HL-60 (cell line): ENCODE measurements at regions not wholly inside any gene's neighbourhood (a gene's known extent, or its start where the extent isn't known, plus 50 kb on each side); places are given as distances from the start of the nearest gene placed in this dataset.

Source experiments
- DNase-seq, 2 experiments: peaks; one replicate each; pipeline ENCODE4 v3.0.0-alpha.2; 2010 to 2020; ENCODE audit warnings: low read depth in 1 of 2, low spot score in 1 of 2
- H3K27ac ChIP-seq: fragments of 250-450 bp; sonication (Bioruptor Pico); replicated peaks from 2 replicates; pipeline ENCODE4 v1.5.1; 2020; ENCODE audit warnings: mild to moderate bottlenecking, moderate library complexity
- H3K27me3 ChIP-seq: fragments of 250-450 bp; sonication (Bioruptor Pico); 2 replicates; pipeline ENCODE4 v1.5.1; 2021; ENCODE audit warnings: mild to moderate bottlenecking, moderate library complexity; ENCODE audit not compliant: insufficient read depth, poor library complexity, severe bottlenecking
- H3K4me3 ChIP-seq: replicated peaks from 2 replicates; pipeline ENCODE4 v1.5.1; 2011; ENCODE audit warnings: mild to moderate bottlenecking, control low read depth, low read length; ENCODE audit not compliant: insufficient read depth
- GABPA ChIP-seq: IDR thresholded peaks from 2 replicates; pipeline ENCODE4 v1.6.1; 2012; ENCODE audit warnings: low read depth
- POLR2AphosphoS5 ChIP-seq: IDR thresholded peaks from 2 replicates; pipeline ENCODE4 v1.6.1; 2012; ENCODE audit warnings: low read depth
- REST ChIP-seq: IDR thresholded peaks from 2 replicates; pipeline ENCODE4 v1.6.1; 2012; ENCODE audit warnings: low read depth; ENCODE audit not compliant: insufficient replicate concordance
- SPI1 ChIP-seq: IDR thresholded peaks from 2 replicates; pipeline ENCODE4 v1.6.1; 2012; ENCODE audit warnings: low read depth, mild to moderate bottlenecking, borderline replicate concordance
- TF ChIP-seq, protein P1 (sequence below): IDR thresholded peaks from one replicate; pipeline ENCODE4 v1.5.1; 2011; ENCODE audit warnings: low read length, control low read depth, inconsistent platforms; ENCODE audit not compliant: insufficient read depth

GRCh38 chr2:123723706-123724105 is 301.4 kb upstream of the CNTNAP5 start:
- H3K4me3 ChIP-seq = no peak overlapping the region
- no peak for DNase-seq
- TF ChIP-seq, protein P1, sequence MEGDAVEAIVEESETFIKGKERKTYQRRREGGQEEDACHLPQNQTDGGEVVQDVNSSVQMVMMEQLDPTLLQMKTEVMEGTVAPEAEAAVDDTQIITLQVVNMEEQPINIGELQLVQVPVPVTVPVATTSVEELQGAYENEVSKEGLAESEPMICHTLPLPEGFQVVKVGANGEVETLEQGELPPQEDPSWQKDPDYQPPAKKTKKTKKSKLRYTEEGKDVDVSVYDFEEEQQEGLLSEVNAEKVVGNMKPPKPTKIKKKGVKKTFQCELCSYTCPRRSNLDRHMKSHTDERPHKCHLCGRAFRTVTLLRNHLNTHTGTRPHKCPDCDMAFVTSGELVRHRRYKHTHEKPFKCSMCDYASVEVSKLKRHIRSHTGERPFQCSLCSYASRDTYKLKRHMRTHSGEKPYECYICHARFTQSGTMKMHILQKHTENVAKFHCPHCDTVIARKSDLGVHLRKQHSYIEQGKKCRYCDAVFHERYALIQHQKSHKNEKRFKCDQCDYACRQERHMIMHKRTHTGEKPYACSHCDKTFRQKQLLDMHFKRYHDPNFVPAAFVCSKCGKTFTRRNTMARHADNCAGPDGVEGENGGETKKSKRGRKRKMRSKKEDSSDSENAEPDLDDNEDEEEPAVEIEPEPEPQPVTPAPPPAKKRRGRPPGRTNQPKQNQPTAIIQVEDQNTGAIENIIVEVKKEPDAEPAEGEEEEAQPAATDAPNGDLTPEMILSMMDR = no peak
- TF ChIP-seq REST = no peak
- TF ChIP-seq GABPA = no peak
- TF ChIP-seq SPI1 = no peak
- TF ChIP-seq POLR2AphosphoS5 = no peak
- H3K27ac ChIP-seq = no peak overlapping the region
- H3K27me3 ChIP-seq = no peaks in the 10 kb centered on the region

- TF ChIP-seq SPI1 (no peak), POLR2AphosphoS5 (no peak), REST (no peak), GABPA (no peak)
- TF ChIP-seq, protein P1 = no peak
- DNase-seq = no peak
- Histone ChIP-seq H3K27ac (no peak overlapping the region), H3K27me3 (no peaks in the 10 kb centered on the region), H3K4me3 (no peak overlapping the region)
These were observed 292.5 kb upstream of the CNTNAP5 start for GRCh38 chr2:123732563-123732962.

DNA sequence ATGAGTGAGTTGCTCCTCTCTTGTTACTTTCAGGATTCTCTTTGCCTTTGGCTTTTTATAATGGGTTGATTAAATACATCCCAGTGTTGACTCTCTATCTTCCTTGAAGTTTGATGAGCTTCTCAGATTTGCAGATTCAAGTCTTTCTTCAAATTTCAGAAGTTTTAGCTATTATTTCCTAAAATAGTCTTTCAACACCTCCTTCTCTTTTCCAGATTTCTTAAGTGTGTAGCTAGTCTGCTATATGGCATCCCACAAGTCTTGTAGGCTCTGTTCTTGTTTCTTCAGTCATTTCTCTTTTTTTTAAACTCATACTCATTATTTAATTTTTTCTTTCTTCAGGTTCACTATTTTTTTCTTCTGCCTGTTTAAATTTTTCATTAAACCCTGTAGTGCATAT is 287.7 kb upstream of the CNTNAP5 start:
- Histone ChIP-seq H3K27ac (no peak overlapping the region), H3K27me3 (no peaks in the 10 kb centered on the region), H3K4me3 (no peak overlapping the region)
- DNase-seq = no peak
- TF ChIP-seq REST (no peak), SPI1 (no peak), POLR2AphosphoS5 (no peak), GABPA (no peak)
- TF ChIP-seq, protein P1 = no peak
